Neutrophil (primary cell): ENCODE measurements at regions not wholly inside any gene's neighbourhood (a gene's known extent, or its start where the extent isn't known, plus 50 kb on each side); places are given as distances from the start of the nearest gene placed in this dataset.

Source experiments
- H3K27ac ChIP-seq: fragments of 200-600 bp; sonication (generic); 2 replicates; pipeline ENCODE4 v1.5.1; 2016; ENCODE audit warnings: mild to moderate bottlenecking, moderate library complexity
- H3K27me3 ChIP-seq: fragments of 200-600 bp; sonication (generic); 2 replicates; pipeline ENCODE4 v1.6.0; 2016; ENCODE audit warnings: mild to moderate bottlenecking
- H3K36me3 ChIP-seq: fragments of 200-600 bp; sonication (generic); 2 replicates; pipeline ENCODE4 v1.5.1; 2017
- H3K4me1 ChIP-seq, 2 experiments: fragments of 200-600 bp in 1 of 2; sonication (generic) in 1 of 2; 1 replicate in 1 of 2; 2 replicates in 1 of 2; pipeline versions ENCODE4 v1.5.1 to v1.6.1; 2013 to 2016; ENCODE audit warnings: low read depth in 1 of 2, low read length in 1 of 2, mild to moderate bottlenecking in 1 of 2, moderate library complexity in 1 of 2; ENCODE audit not compliant: control insufficient read depth in 1 of 2, insufficient read depth in 1 of 2
- H3K4me3 ChIP-seq, 2 experiments: fragments of 200-600 bp in 1 of 2; sonication (generic) in 1 of 2; 1 replicate in 1 of 2; 2 replicates in 1 of 2; pipeline ENCODE4 v1.5.1; 2013 to 2016; ENCODE audit warnings: low read depth in 1 of 2, low read length in 1 of 2, mild to moderate bottlenecking in 1 of 2, moderate library complexity in 1 of 2
- H3K9me3 ChIP-seq: fragments of 200-600 bp; sonication (generic); 2 replicates; pipeline ENCODE4 v1.5.1; 2016
- CTCF ChIP-seq: fragments of 200-600 bp; sonication (generic); IDR thresholded peaks from 2 replicates; pipeline ENCODE4 v1.5.1; 2016; ENCODE audit warnings: antibody characterized with exemption

GRCh38 chr2:23078784-23079434 lies 306.1 kb upstream of the KLHL29 start:
- Histone ChIP-seq H3K27me3 (no peaks in the 10 kb centered on the region), H3K27ac (no peak overlapping the region), H3K9me3 (no peaks in the 10 kb centered on the region), H3K4me3 (no peak overlapping the region), H3K4me1 (no peaks in the 10 kb centered on the region), H3K36me3 (no peaks in the 10 kb centered on the region)
- TF ChIP-seq CTCF: no peak

- Histone ChIP-seq H3K9me3 (no peaks in the 10 kb centered on the region), H3K4me3 (no peak overlapping the region), H3K4me1 (no peaks in the 10 kb centered on the region), H3K27me3 (no peaks in the 10 kb centered on the region), H3K36me3 (no peaks in the 10 kb centered on the region), H3K27ac (no peak overlapping the region)
- TF ChIP-seq CTCF: no peak
These were observed 301.0 kb upstream of the KLHL29 start for GRCh38 chr2:23083966-23084365.

- TF ChIP-seq CTCF: no peak
- no peaks in the 10 kb centered on the region for H3K9me3 ChIP-seq
These were observed 294.0 kb upstream of the KLHL29 start for GRCh38 chr2:23091019-23091418.

GRCh38 chr2:23091900-23092299 lies 293.1 kb upstream of the KLHL29 start:
- Histone ChIP-seq H3K27me3 (no peaks in the 10 kb centered on the region), H3K27ac (no peak overlapping the region), H3K4me1 (no peaks in the 10 kb centered on the region), H3K4me3 (no peak overlapping the region), H3K9me3 (no peaks in the 10 kb centered on the region), H3K36me3 (no peaks in the 10 kb centered on the region)
- TF ChIP-seq CTCF: no peak

More at GRCh38 chr2:23091019-23091418, 294.0 kb upstream of the KLHL29 start:
- H3K27ac ChIP-seq: no peak overlapping the region
- H3K27me3 ChIP-seq: no peaks in the 10 kb centered on the region
- H3K4me1 ChIP-seq: no peaks in the 10 kb centered on the region
- H3K4me3 ChIP-seq: no peak overlapping the region
- H3K36me3 ChIP-seq: no peaks in the 10 kb centered on the region

- H3K4me1 ChIP-seq: no peaks in the 10 kb centered on the region
- no peak overlapping the region for H3K4me3 ChIP-seq
- no peak overlapping the region for H3K27ac ChIP-seq
- no peak for TF ChIP-seq CTCF
- no peaks in the 10 kb centered on the region for H3K27me3 ChIP-seq
- no peaks in the 10 kb centered on the region for H3K36me3 ChIP-seq
- H3K9me3 ChIP-seq: no peaks in the 10 kb centered on the region
These were observed 292.1 kb upstream of the KLHL29 start for GRCh38 chr2:23092831-23093230.
